HEK293T (cell line): ENCODE measurements at regions not wholly inside any gene's neighbourhood (a gene's known extent, or its start where the extent isn't known, plus 50 kb on each side); places are given as distances from the start of the nearest gene placed in this dataset.

Source experiments
- ARNT ChIP-seq: fragments of 450-650 bp; IDR thresholded peaks from 2 replicates; pipeline ENCODE4 v1.6.1; 2017; ENCODE audit warnings: mild to moderate bottlenecking
- BHLHE40 ChIP-seq: fragments of 450-650 bp; IDR thresholded peaks from 2 replicates; pipeline ENCODE4 v1.6.1; 2016; ENCODE audit warnings: mild to moderate bottlenecking, moderate library complexity, borderline replicate concordance
- CTBP1 ChIP-seq: fragments of 450-650 bp; IDR thresholded peaks from 2 replicates; pipeline ENCODE4 v1.6.1; 2016; ENCODE audit warnings: borderline replicate concordance
- FOXK2 ChIP-seq: fragments of 450-650 bp; IDR thresholded peaks from 2 replicates; pipeline ENCODE4 v1.6.1; 2016; ENCODE audit warnings: mild to moderate bottlenecking
- HDGF ChIP-seq: fragments of 450-650 bp; IDR thresholded peaks from 2 replicates; pipeline ENCODE4 v1.6.1; 2017; ENCODE audit warnings: antibody characterized with exemption, borderline replicate concordance
- LEF1 ChIP-seq: fragments of 450-650 bp; IDR thresholded peaks from 2 replicates; pipeline ENCODE4 v1.6.1; 2017; ENCODE audit warnings: mild to moderate bottlenecking, borderline replicate concordance
- TF ChIP-seq, protein P1 (sequence below): fragments of 450-650 bp; IDR thresholded peaks from 2 replicates; pipeline ENCODE4 v1.6.1; 2016

- TF ChIP-seq CTBP1 (no peak), BHLHE40 (no peak), HDGF (no peak), FOXK2 (no peak), ARNT (no peak), LEF1 (no peak)
- TF ChIP-seq, protein P1, sequence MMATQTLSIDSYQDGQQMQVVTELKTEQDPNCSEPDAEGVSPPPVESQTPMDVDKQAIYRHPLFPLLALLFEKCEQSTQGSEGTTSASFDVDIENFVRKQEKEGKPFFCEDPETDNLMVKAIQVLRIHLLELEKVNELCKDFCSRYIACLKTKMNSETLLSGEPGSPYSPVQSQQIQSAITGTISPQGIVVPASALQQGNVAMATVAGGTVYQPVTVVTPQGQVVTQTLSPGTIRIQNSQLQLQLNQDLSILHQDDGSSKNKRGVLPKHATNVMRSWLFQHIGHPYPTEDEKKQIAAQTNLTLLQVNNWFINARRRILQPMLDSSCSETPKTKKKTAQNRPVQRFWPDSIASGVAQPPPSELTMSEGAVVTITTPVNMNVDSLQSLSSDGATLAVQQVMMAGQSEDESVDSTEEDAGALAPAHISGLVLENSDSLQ = no peak
Measured at GRCh38 chr3:23072693-23073092, 130.4 kb upstream of the UBE2E2 start.
